Nephron progenitor cell (in vitro differentiated cells): ENCODE measurements at regions not wholly inside any gene's neighbourhood (a gene's known extent, or its start where the extent isn't known, plus 50 kb on each side); places are given as distances from the start of the nearest gene placed in this dataset.

Experiments used
- DNase-seq: peaks from one replicate; pipeline ENCODE4 v3.0.0; 2021
- H3K27ac Mint-ChIP-seq: 2 replicates; pipeline ENCODE4 v1.8.0; 2021; ENCODE audit warnings: mild to moderate bottlenecking, moderate library complexity, mixed read lengths
- H3K27me3 Mint-ChIP-seq: 2 replicates; pipeline ENCODE4 v1.8.0; 2021; ENCODE audit warnings: mild to moderate bottlenecking, low read depth, mixed read lengths; ENCODE audit not compliant: poor library complexity
- H3K36me3 Mint-ChIP-seq: 2 replicates; pipeline ENCODE4 v1.8.0; 2021; ENCODE audit warnings: low read depth, mixed read lengths
- H3K4me1 Mint-ChIP-seq: 2 replicates; pipeline ENCODE4 v1.8.0; 2021; ENCODE audit warnings: mixed read lengths
- H3K4me3 Mint-ChIP-seq: 2 replicates; pipeline ENCODE4 v1.8.0; 2021; ENCODE audit warnings: mild to moderate bottlenecking, moderate library complexity, mixed read lengths
- H3K9me3 Mint-ChIP-seq: 2 replicates; pipeline ENCODE4 v1.8.0; 2021; ENCODE audit warnings: mild to moderate bottlenecking, moderate library complexity, mixed read lengths
- CTCF ChIP-seq: fragments of 200-600 bp; sonication (generic); IDR thresholded peaks from 2 replicates; pipeline ENCODE4 v1.5.0; 2021; ENCODE audit warnings: antibody characterized with exemption

GRCh38 chr2:22885245-22885644 is 499.7 kb upstream of the KLHL29 start:
- Mint-ChIP-seq H3K4me3 (no peak overlapping the region), H3K27ac (no peak overlapping the region), H3K36me3 (no peaks in the 10 kb centered on the region), H3K27me3 (no peaks in the 10 kb centered on the region), H3K4me1 (no peaks in the 10 kb centered on the region), H3K9me3 (no peaks in the 10 kb centered on the region)
- DNase-seq, result no peak
- no peak for TF ChIP-seq CTCF

- no peaks in the 10 kb centered on the region for H3K4me1 Mint-ChIP-seq
- H3K4me3 Mint-ChIP-seq, result no peak overlapping the region
- no peak for TF ChIP-seq CTCF
- no peaks in the 10 kb centered on the region for H3K27me3 Mint-ChIP-seq
- no peak for DNase-seq
- no peaks in the 10 kb centered on the region for H3K36me3 Mint-ChIP-seq
- H3K27ac Mint-ChIP-seq, result no peak overlapping the region
- no peaks in the 10 kb centered on the region for H3K9me3 Mint-ChIP-seq
Measured at GRCh38 chr2:22887426-22887825, 497.6 kb upstream of the KLHL29 start.

- H3K4me3 Mint-ChIP-seq, result no peak overlapping the region
- H3K9me3 Mint-ChIP-seq, result no peaks in the 10 kb centered on the region
- H3K27ac Mint-ChIP-seq, result no peak overlapping the region
- H3K4me1 Mint-ChIP-seq, result no peaks in the 10 kb centered on the region
- no peak for DNase-seq
- no peaks in the 10 kb centered on the region for H3K27me3 Mint-ChIP-seq
- no peaks in the 10 kb centered on the region for H3K36me3 Mint-ChIP-seq
- TF ChIP-seq CTCF, result no peak
Measured at GRCh38 chr2:22887845-22888244, 497.1 kb upstream of the KLHL29 start.

- H3K4me1 Mint-ChIP-seq, result peaks cover 7% of the 10 kb centered on the region
- no peak for TF ChIP-seq CTCF
- H3K36me3 Mint-ChIP-seq, result no peaks in the 10 kb centered on the region
- no peak overlapping the region for H3K4me3 Mint-ChIP-seq
- H3K9me3 Mint-ChIP-seq, result no peaks in the 10 kb centered on the region
- DNase-seq, result no peak
- H3K27me3 Mint-ChIP-seq, result no peaks in the 10 kb centered on the region
- H3K27ac Mint-ChIP-seq, result no peak overlapping the region
Measured at GRCh38 chr2:22890132-22890531, 494.8 kb upstream of the KLHL29 start.

GRCh38 chr2:22893761-22894517 is 491.0 kb upstream of the KLHL29 start:
- Mint-ChIP-seq H3K4me3 (no peak overlapping the region), H3K4me1 (peaks cover 7% of the 10 kb centered on the region), H3K9me3 (no peaks in the 10 kb centered on the region), H3K27ac (no peak overlapping the region), H3K27me3 (no peaks in the 10 kb centered on the region), H3K36me3 (no peaks in the 10 kb centered on the region)
- no peak for TF ChIP-seq CTCF
- no peak for DNase-seq

GRCh38 chr2:22894761-22895160 is 490.2 kb upstream of the KLHL29 start:
- Mint-ChIP-seq H3K9me3 (no peaks in the 10 kb centered on the region), H3K36me3 (no peaks in the 10 kb centered on the region), H3K4me1 (peaks cover 7% of the 10 kb centered on the region), H3K4me3 (no peak overlapping the region), H3K27ac (no peak overlapping the region), H3K27me3 (no peaks in the 10 kb centered on the region)
- DNase-seq, result no peak
- TF ChIP-seq CTCF, result no peak
